Ovary (tissue), 7 donors: ENCODE measurements at regions not wholly inside any gene's neighbourhood (a gene's known extent, or its start where the extent isn't known, plus 50 kb on each side); places are given as distances from the start of the nearest gene placed in this dataset.
"Not testable (repeated sequence)": the region's sequence is repeated elsewhere in the genome, so short reads cannot be mapped to it uniquely, and the experiment has no call there.

Source experiments
- DNase-seq, 5 donors: peaks; one replicate each; pipeline ENCODE4 v3.0.0-alpha.2; 2019 to 2020
- H3K27ac ChIP-seq, 2 donors: fragments of 200-600 bp; one replicate each; pipeline versions ENCODE4 v1.5.1 to v1.8.0; 2019 to 2022
- H3K27me3 ChIP-seq: fragments of 200-600 bp; one replicate; pipeline ENCODE4 v1.8.0; 2022
- H3K36me3 ChIP-seq: fragments of 200-600 bp; sonication (generic); one replicate; pipeline ENCODE4 v1.5.1; 2019
- H3K4me1 ChIP-seq: one replicate; pipeline ENCODE4 v1.8.1; 2013; ENCODE audit warnings: mild to moderate bottlenecking, moderate library complexity; ENCODE audit not compliant: insufficient read depth
- H3K4me3 ChIP-seq: fragments of 200-600 bp; sonication (generic); one replicate; pipeline ENCODE4 v1.5.1; 2017
- H3K9me3 ChIP-seq, 2 donors: fragments of 200-600 bp in 1 of 2; sonication (generic) in 1 of 2; one replicate each; pipeline versions ENCODE4 v1.5.1 to v1.8.1; 2013 to 2019; ENCODE audit warnings: mild to moderate bottlenecking in 1 of 2, moderate library complexity in 1 of 2
- EP300 ChIP-seq: sonication (generic); formaldehyde crosslinking; IDR thresholded peaks from one replicate; pipeline ENCODE4 v1.6.1; 2017; ENCODE audit warnings: antibody characterized with exemption
- POLR2A ChIP-seq: fragments of 450-650 bp; IDR thresholded peaks from one replicate; pipeline ENCODE4 v1.6.1; 2017; ENCODE audit warnings: antibody characterized with exemption, mild to moderate bottlenecking, moderate library complexity
- WGBS, 3 donors: extraction: QIAGEN DNeasy Blood & Tissue Kit in 1 of 3; methylation state at CpG; one replicate each; pipeline versions ENCODE4 v1.1.5 to v1.1.7; 2013 to 2017; 5-methylcytosine and 5-hydroxymethylcytosine counted together
- intact Hi-C, 4 donors: fragments of 100-400 bp; cut with DNase I; formaldehyde crosslinking; loops; one replicate each; pipeline versions ENCODE4 v1.11.0 to v1.15.1; 2022 to 2023
- TF ChIP-seq, protein P1 (sequence below), 3 donors: fragments of 450-650 bp in 2 of 3; fragments of 200-600 bp in 1 of 3; IDR thresholded peaks; one replicate each; pipeline versions ENCODE4 v1.5.1 to v1.8.0; 2016 to 2022; ENCODE audit warnings: antibody characterized with exemption in 3 of 3, mild to moderate bottlenecking in 1 of 3
- donor health status: DM: no; HTN: no; CAD: no; lungs with moderate emphysema.
- donor health status: DM: no; HTN: no; CAD: no.
- donor health status: Bipolar disorder and iron deficiency.
- donor health status: DM: no; HTN: no; CAD: no.
- donor health status: DM: yes; HTN: yes; CAD: no.

DNA sequence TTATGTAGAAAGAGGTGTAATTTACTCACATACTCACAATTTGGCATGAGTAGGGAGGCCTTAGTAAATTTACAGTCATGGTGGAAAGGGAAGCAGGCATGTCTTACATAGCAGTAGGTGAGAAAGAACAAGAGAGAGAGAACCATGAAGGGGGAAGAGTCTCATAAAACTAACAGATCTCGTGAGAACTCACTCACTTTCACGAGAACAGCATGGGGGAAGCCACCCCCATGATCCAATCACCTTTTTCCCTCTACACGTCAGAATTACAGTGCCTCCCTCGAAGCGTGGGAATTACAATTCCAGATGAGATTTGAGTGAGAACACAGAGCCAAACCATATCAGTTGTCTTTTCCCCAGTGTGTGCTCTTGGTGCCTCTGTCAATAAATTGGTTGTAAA is 855.3 kb downstream of the TBL1XR1 start:
- intact Hi-C loops, result no loop called here
- Histone ChIP-seq H3K36me3 (no peaks in the 10 kb centered on the region), H3K9me3 (no peaks in the 10 kb centered on the region), H3K27ac (no peak overlapping the region), H3K4me1 (no peaks in the 10 kb centered on the region), H3K27me3 (no peaks in the 10 kb centered on the region), H3K4me3 (no peak overlapping the region)
- WGBS, 3 donors, result 93% methylated on average over 5 of the region's 5 CpGs
- DNase-seq, result no peak
- TF ChIP-seq POLR2A, result no peak
- TF ChIP-seq, protein P1, sequence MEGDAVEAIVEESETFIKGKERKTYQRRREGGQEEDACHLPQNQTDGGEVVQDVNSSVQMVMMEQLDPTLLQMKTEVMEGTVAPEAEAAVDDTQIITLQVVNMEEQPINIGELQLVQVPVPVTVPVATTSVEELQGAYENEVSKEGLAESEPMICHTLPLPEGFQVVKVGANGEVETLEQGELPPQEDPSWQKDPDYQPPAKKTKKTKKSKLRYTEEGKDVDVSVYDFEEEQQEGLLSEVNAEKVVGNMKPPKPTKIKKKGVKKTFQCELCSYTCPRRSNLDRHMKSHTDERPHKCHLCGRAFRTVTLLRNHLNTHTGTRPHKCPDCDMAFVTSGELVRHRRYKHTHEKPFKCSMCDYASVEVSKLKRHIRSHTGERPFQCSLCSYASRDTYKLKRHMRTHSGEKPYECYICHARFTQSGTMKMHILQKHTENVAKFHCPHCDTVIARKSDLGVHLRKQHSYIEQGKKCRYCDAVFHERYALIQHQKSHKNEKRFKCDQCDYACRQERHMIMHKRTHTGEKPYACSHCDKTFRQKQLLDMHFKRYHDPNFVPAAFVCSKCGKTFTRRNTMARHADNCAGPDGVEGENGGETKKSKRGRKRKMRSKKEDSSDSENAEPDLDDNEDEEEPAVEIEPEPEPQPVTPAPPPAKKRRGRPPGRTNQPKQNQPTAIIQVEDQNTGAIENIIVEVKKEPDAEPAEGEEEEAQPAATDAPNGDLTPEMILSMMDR (IDR thresholded peaks at IDR 0.05), result no peak
- no peak for TF ChIP-seq EP300

DNA sequence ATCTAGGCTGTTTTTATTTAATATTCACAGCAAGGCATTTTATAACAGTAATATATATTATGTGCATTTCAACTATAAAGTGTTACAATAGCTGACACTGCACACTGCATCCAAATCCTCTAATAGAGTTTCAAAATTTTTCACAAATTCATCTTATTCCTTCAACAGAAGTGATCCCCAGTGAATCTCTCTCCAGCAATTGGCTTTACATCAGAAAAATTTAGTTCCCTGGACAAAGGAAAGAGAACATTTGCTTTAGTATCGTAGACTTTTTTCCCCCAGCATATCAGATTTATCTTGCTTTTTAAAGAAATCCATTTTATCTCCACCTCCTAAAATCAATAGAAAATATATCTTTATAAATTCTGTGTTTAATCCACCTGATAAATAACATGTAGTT is 868.6 kb downstream of the TBL1XR1 start:
- DNase-seq, result no peak
- 82 to 95% (median 83%) methylated on average over 1 of the region's 1 CpG for WGBS, 3 donors
- Histone ChIP-seq H3K27me3 (no peaks in the 10 kb centered on the region), H3K4me3 (no peak overlapping the region), H3K4me1 (no peaks in the 10 kb centered on the region), H3K9me3 (no peaks in the 10 kb centered on the region), H3K27ac (no peak overlapping the region), H3K36me3 (no peaks in the 10 kb centered on the region)
- TF ChIP-seq POLR2A, result no peak
- TF ChIP-seq, protein P1 (IDR thresholded peaks at IDR 0.05), result no peak
- no peak for TF ChIP-seq EP300
- intact Hi-C loops, result no loop called here

DNA sequence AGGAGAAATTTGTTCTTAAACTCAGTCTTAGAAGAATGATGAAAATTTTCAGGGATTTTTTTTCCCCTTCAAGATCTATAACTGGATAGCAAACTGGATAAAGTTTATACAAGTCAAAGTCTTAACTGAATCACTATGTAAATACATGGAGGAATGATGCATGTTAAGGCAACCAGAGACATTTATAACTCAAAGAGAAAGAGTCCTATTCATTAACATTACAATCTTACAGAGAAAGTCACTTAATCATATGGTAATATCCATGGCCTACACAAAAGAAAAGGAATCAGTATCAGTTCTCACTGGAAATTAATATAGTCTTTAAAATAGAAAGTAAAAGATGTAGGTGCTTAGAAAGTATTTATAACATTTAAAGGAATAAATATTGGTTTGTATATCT is 869.1 kb downstream of the TBL1XR1 start:
- no peak overlapping the region for H3K4me3 ChIP-seq
- no peaks in the 10 kb centered on the region for H3K27me3 ChIP-seq
- intact Hi-C loops, result no loop called here
- no peak overlapping the region for H3K27ac ChIP-seq
- no peaks in the 10 kb centered on the region for H3K36me3 ChIP-seq
- DNase-seq, result no peak
- H3K4me1 ChIP-seq, result no peaks in the 10 kb centered on the region
- no peaks in the 10 kb centered on the region for H3K9me3 ChIP-seq
- TF ChIP-seq POLR2A, result no peak
- TF ChIP-seq, protein P1 (IDR thresholded peaks at IDR 0.05), result no peak
- TF ChIP-seq EP300, result no peak

DNA sequence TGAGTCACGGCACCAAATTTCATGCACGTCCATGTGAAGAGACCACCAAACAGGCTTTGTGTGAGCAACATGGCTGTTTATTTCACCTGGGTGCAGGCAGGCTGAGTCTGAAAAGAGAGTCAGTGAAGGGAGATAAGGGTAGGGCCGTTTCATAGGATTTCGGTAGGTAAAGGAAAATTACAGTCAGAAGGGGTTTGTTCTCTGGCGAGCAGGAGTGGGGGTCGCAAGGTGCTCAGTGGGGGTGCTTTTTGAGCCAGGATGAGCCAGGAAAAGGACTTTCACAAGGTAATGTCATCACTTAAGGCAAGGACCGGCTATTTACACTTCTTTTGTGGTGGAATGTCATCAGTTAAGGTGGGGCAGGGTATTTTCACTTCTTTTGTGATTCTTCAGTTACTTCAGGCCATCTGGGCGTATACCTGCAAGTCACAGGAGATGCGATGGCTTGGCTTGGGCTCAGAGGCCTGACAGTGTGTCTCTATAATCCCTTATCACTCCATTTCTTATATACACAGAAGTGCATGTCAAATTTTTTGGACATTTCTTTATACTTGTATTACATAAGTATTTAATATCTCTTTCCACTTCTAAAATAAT is 870.3 kb downstream of the TBL1XR1 start:
- H3K4me3 ChIP-seq, DNase-seq, H3K27ac ChIP-seq, H3K36me3 ChIP-seq, H3K4me1 ChIP-seq, intact Hi-C loops, H3K9me3 ChIP-seq, H3K27me3 ChIP-seq: not testable (repeated sequence)
- WGBS, 3 donors, result 78 to 83% (median 83%) methylated on average over 9 of the region's 9 CpGs

DNA sequence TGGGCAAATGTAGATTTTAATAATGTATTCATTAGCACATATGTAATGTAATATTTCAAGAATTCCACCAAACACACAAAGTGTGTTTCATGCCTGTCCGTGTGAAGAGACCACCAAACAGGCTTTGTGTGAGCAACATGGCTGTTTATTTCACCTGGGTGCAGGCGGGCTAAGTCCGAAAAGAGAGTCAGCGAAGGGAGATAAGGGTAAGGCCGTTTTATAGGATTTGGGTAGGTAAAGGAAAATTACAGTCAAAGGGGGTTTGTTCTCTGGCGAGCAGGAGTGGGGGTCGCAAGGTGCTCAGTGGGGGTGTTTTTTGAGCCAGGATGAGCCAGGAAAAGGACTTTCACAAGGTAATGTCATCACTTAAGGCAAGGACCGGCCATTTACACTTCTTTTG is 875.8 kb downstream of the TBL1XR1 start:
- H3K4me3 ChIP-seq, H3K36me3 ChIP-seq, DNase-seq, H3K27me3 ChIP-seq, H3K27ac ChIP-seq, intact Hi-C loops, H3K9me3 ChIP-seq, H3K4me1 ChIP-seq: not testable (repeated sequence)
- 91 to 98% (median 93%) methylated on average over 8 of the region's 8 CpGs for WGBS, 3 donors

DNA sequence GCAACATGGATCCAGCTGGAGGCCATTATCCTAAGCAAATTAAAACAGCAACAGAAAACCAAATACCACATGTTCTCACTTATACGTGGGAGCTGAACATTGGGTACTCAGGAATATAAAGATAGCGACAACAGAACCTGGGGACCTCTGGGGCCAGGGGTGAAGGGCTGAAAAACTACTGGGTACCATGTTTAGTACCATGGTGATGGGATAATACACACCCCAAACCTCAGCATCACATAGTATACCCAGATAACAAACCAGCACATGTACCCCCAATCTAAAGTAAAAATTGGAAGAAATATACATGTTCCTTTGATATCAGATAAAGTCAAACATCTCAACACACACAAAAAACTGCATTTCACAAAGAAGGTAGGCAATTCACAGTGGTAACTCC is 876.2 kb downstream of the TBL1XR1 start:
- 81 to 87% (median 84%) methylated on average over 2 of the region's 2 CpGs for WGBS, 3 donors
- Histone ChIP-seq H3K4me1 (no peaks in the 10 kb centered on the region), H3K4me3 (no peak overlapping the region), H3K27me3 (no peaks in the 10 kb centered on the region), H3K27ac (no peak overlapping the region), H3K9me3 (no peaks in the 10 kb centered on the region), H3K36me3 (no peaks in the 10 kb centered on the region)
- TF ChIP-seq, protein P1 (IDR thresholded peaks at IDR 0.05), result no peak
- TF ChIP-seq EP300 (no peak), POLR2A (no peak)
- no peak for DNase-seq
- intact Hi-C loops, result no loop called here
